H9 (cell line): ENCODE measurements at regions not wholly inside any gene's neighbourhood (a gene's known extent, or its start where the extent isn't known, plus 50 kb on each side); places are given as distances from the start of the nearest gene placed in this dataset.

Source experiments
- DNase-seq: peaks from one replicate; pipeline ENCODE4 v3.0.0-alpha.2; 2017
- H2AFZ ChIP-seq: one replicate; pipeline ENCODE4 v1.6.1; 2013; ENCODE audit warnings: mild to moderate bottlenecking, low read length, control low read depth, moderate library complexity
- H2AK5ac ChIP-seq: 2 replicates; pipeline ENCODE4 v1.6.1; 2013; ENCODE audit warnings: low read length, control low read depth, mixed read lengths; ENCODE audit not compliant: insufficient read length
- H2BK120ac ChIP-seq: one replicate; pipeline ENCODE4 v1.6.1; 2013; ENCODE audit warnings: low read depth, mild to moderate bottlenecking, low read length, control low read depth, inconsistent platforms; ENCODE audit not compliant: poor library complexity, severe bottlenecking
- H2BK12ac ChIP-seq: 2 replicates; pipeline ENCODE4 v1.6.1; 2013; ENCODE audit warnings: low read length, control low read depth, mixed read lengths, low read depth; ENCODE audit not compliant: insufficient read length
- H2BK15ac ChIP-seq: 2 replicates; pipeline ENCODE4 v1.6.1; 2013; ENCODE audit warnings: low read depth, low read length, control low read depth
- H2BK20ac ChIP-seq: one replicate; pipeline ENCODE4 v1.6.1; 2013; ENCODE audit warnings: low read depth, mild to moderate bottlenecking, low read length, control low read depth, inconsistent platforms; ENCODE audit not compliant: poor library complexity, severe bottlenecking
- H2BK5ac ChIP-seq: 2 replicates; pipeline ENCODE4 v1.6.1; 2013; ENCODE audit warnings: low read length, control low read depth, mixed read lengths; ENCODE audit not compliant: insufficient read length
- H3K14ac ChIP-seq: 2 replicates; pipeline ENCODE4 v1.6.1; 2013; ENCODE audit warnings: low read length, control low read depth; ENCODE audit not compliant: insufficient read depth
- H3K18ac ChIP-seq: 2 replicates; pipeline ENCODE4 v1.6.1; 2013; ENCODE audit warnings: low read depth, mild to moderate bottlenecking, mixed read lengths, low read length, control low read depth; ENCODE audit not compliant: insufficient read length
- H3K23ac ChIP-seq: 2 replicates; pipeline ENCODE4 v1.6.1; 2013; ENCODE audit warnings: low read length, control low read depth, mixed read lengths, low read depth; ENCODE audit not compliant: insufficient read length
- H3K23me2 ChIP-seq: 2 replicates; pipeline ENCODE4 v1.6.1; 2013; ENCODE audit warnings: low read depth, mild to moderate bottlenecking, mixed read lengths, low read length, control low read depth; ENCODE audit not compliant: insufficient read length, poor library complexity, severe bottlenecking
- H3K27ac ChIP-seq: 2 replicates; pipeline ENCODE4 v1.5.1; 2013; ENCODE audit warnings: low read length, control low read depth, mixed read lengths, low read depth; ENCODE audit not compliant: insufficient read length
- H3K27me3 ChIP-seq: 2 replicates; pipeline ENCODE4 v1.6.1; 2013; ENCODE audit warnings: low read length, control low read depth, inconsistent platforms; ENCODE audit not compliant: insufficient read depth
- H3K4ac ChIP-seq: 2 replicates; pipeline ENCODE4 v1.6.1; 2013; ENCODE audit warnings: low read depth, mild to moderate bottlenecking, control low read depth, inconsistent platforms, low read length, moderate library complexity
- H3K4me1 ChIP-seq: 2 replicates; pipeline ENCODE4 v1.6.1; 2013; ENCODE audit warnings: low read length, control low read depth, inconsistent platforms; ENCODE audit not compliant: insufficient read depth
- H3K4me2 ChIP-seq: 2 replicates; pipeline ENCODE4 v1.6.1; 2013; ENCODE audit warnings: low read length, control low read depth, mixed read lengths; ENCODE audit not compliant: insufficient read length, insufficient read depth
- H3K56ac ChIP-seq: 2 replicates; pipeline ENCODE4 v1.6.1; 2013; ENCODE audit warnings: low read depth, mild to moderate bottlenecking, mixed read lengths, low read length, control low read depth; ENCODE audit not compliant: insufficient read length
- H3K79me1 ChIP-seq: 2 replicates; pipeline ENCODE4 v1.6.1; 2013; ENCODE audit warnings: low read depth, mild to moderate bottlenecking, moderate library complexity, low read length, control low read depth, inconsistent platforms; ENCODE audit not compliant: insufficient read depth, poor library complexity, severe bottlenecking
- H3K79me2 ChIP-seq: 2 replicates; pipeline ENCODE4 v1.6.1; 2013; ENCODE audit warnings: low read length, control low read depth, inconsistent platforms; ENCODE audit not compliant: insufficient read depth
- H3K9ac ChIP-seq: 2 replicates; pipeline ENCODE4 v1.6.1; 2013; ENCODE audit warnings: low read length, control low read depth, mixed read lengths; ENCODE audit not compliant: insufficient read length; ENCODE audit errors: extremely low read depth
- H3K9me3 ChIP-seq: one replicate; pipeline ENCODE4 v1.6.1; 2013; ENCODE audit warnings: low read depth, low read length, inconsistent platforms; ENCODE audit not compliant: control insufficient read depth
- H3T11ph ChIP-seq: one replicate; pipeline ENCODE4 v1.6.1; 2013; ENCODE audit warnings: mild to moderate bottlenecking, low read length, control low read depth, inconsistent platforms
- H4K20me1 ChIP-seq: one replicate; pipeline ENCODE4 v1.6.1; 2013; ENCODE audit not compliant: control insufficient read depth, insufficient read length, insufficient read depth
- H4K5ac ChIP-seq: 2 replicates; pipeline ENCODE4 v1.6.1; 2013; ENCODE audit warnings: low read depth, mild to moderate bottlenecking, mixed read lengths, low read length, control low read depth; ENCODE audit not compliant: insufficient read length
- H4K8ac ChIP-seq: replicated peaks from 2 replicates; pipeline ENCODE4 v1.6.1; 2013; ENCODE audit warnings: low read length, control low read depth, mixed read lengths, low read depth; ENCODE audit not compliant: insufficient read length
- H4K91ac ChIP-seq: 2 replicates; pipeline ENCODE4 v1.6.1; 2013; ENCODE audit warnings: low read depth, mild to moderate bottlenecking, moderate library complexity, mixed read lengths, low read length, control low read depth; ENCODE audit not compliant: insufficient read length
- H3K27ac Mint-ChIP-seq, 3 experiments: 2 replicates in 2 of 3; 3 replicates in 1 of 3; pipeline ENCODE4 v1.8.0; 2020 to 2021; ENCODE audit warnings: mixed read lengths in 3 of 3, mild to moderate bottlenecking in 1 of 3, moderate library complexity in 1 of 3
- H3K27me3 Mint-ChIP-seq: 2 replicates; pipeline ENCODE4 v1.8.0; 2021; ENCODE audit warnings: low read depth, mild to moderate bottlenecking, moderate library complexity, mixed read lengths
- H3K36me3 Mint-ChIP-seq, 3 experiments: 2 replicates in 2 of 3; 3 replicates in 1 of 3; pipeline ENCODE4 v1.8.0; 2020 to 2021; ENCODE audit warnings: low read depth in 3 of 3, mixed read lengths in 3 of 3; ENCODE audit not compliant: insufficient read depth in 1 of 3
- H3K4me1 Mint-ChIP-seq, 2 experiments: 2 replicates each; pipeline ENCODE4 v1.8.0; 2020; ENCODE audit warnings: mixed read lengths in 2 of 2
- H3K4me3 Mint-ChIP-seq, 2 experiments: 2 replicates in 1 of 2; 3 replicates in 1 of 2; pipeline ENCODE4 v1.8.0; 2020 to 2021; ENCODE audit warnings: mild to moderate bottlenecking in 2 of 2, mixed read lengths in 2 of 2, moderate library complexity in 1 of 2
- H3K9me3 Mint-ChIP-seq, 2 experiments: 2 replicates in 1 of 2; 3 replicates in 1 of 2; pipeline ENCODE4 v1.8.0; 2020; ENCODE audit warnings: mild to moderate bottlenecking in 2 of 2, mixed read lengths in 2 of 2, moderate library complexity in 1 of 2
- CTCF ChIP-seq: fragments of 200-600 bp; sonication (generic); conservative IDR thresholded peaks from 3 replicates; pipeline ENCODE4 v1.8.0; 2021; ENCODE audit warnings: antibody characterized with exemption, mild to moderate bottlenecking
- WGBS: extraction: QIAGEN DNeasy Blood & Tissue Kit; methylation state at CpG from one replicate; pipeline ENCODE4 v1.1.7; 2013; ENCODE audit warnings: missing lambda C conversion rate, low lambda C conversion rate, mixed read lengths; ENCODE audit not compliant: insufficient read length; ENCODE audit errors: extremely low coverage; 5-methylcytosine and 5-hydroxymethylcytosine counted together

GRCh38 chr3:174442302-174442682, 416.8 kb upstream of the NAALADL2 start:
- H3K4me1 Mint-ChIP-seq = peaks cover 17 to 27% of the 10 kb centered on the region in 2 experiments
- no peak overlapping the region for H3K56ac ChIP-seq
- no peak overlapping the region for H3T11ph ChIP-seq
- peak overlapping the region in 1 of 2 experiments; percentile 76; a peak in 2 of 5 replicates for H3K4me3 Mint-ChIP-seq
- WGBS = no CpG with 5 or more reads among the region's 4 CpGs
- H3K79me2 ChIP-seq = no peaks in the 10 kb centered on the region; the same call in 1 of the 2 replicates
- no peak overlapping the region for H2AFZ ChIP-seq
- no peak overlapping the region for H4K91ac ChIP-seq
- no peaks in the 10 kb centered on the region for H4K20me1 ChIP-seq
- no peaks in the 10 kb centered on the region for H3K27me3 Mint-ChIP-seq
- no peak overlapping the region for H4K8ac ChIP-seq
- H3K9me3 ChIP-seq = no peaks in the 10 kb centered on the region
- H3K23ac ChIP-seq = no peak overlapping the region
- H2AK5ac ChIP-seq = no peak overlapping the region
- H3K4ac ChIP-seq = no peak overlapping the region
- H2BK15ac ChIP-seq = no peak overlapping the region
- H3K9ac ChIP-seq = no peak overlapping the region
- peak overlapping the region; percentile 84 for H3K4me2 ChIP-seq
- H2BK20ac ChIP-seq = no peak overlapping the region
- H3K36me3 Mint-ChIP-seq = peaks cover 3 to 8% (median 4%) of the 10 kb centered on the region in 3 experiments; a peak in 1 of 7 replicates
- H3K23me2 ChIP-seq = peaks cover 9% of the 10 kb centered on the region
- no peak overlapping the region for H2BK5ac ChIP-seq
- no peak for DNase-seq
- H3K9me3 Mint-ChIP-seq = peaks cover 0 to 3% of the 10 kb centered on the region in 2 experiments; a peak in 2 of 5 replicates
- H3K14ac ChIP-seq = no peak overlapping the region
- no peak overlapping the region for H3K18ac ChIP-seq
- no peaks in the 10 kb centered on the region for H3K27me3 ChIP-seq
- no peak overlapping the region for H2BK12ac ChIP-seq
- no peak overlapping the region for H3K27ac ChIP-seq
- H3K27ac Mint-ChIP-seq = no peak overlapping the region
- H2BK120ac ChIP-seq = no peak overlapping the region
- TF ChIP-seq CTCF = no peak
- no peaks in the 10 kb centered on the region; the same call in 1 of the 2 replicates for H3K4me1 ChIP-seq
- no peak overlapping the region for H4K5ac ChIP-seq
- no peaks in the 10 kb centered on the region for H3K79me1 ChIP-seq
